Activated CD8-positive, alpha-beta T cell treated with anti-CD3 and anti-CD28 coated beads for 36 hours (primary cell): ENCODE measurements at regions not wholly inside any gene's neighbourhood (a gene's known extent, or its start where the extent isn't known, plus 50 kb on each side); places are given as distances from the start of the nearest gene placed in this dataset.
A peak's percentile ranks its signal among the peaks of the same experiment; 100 is the strongest.

Source experiments
- ATAC-seq: fragments of 200-7000 bp; cut with Tn5 transposase; one replicate; pipeline ENCODE4 v1.10.0; 2021; ENCODE audit warnings: mild to moderate bottlenecking, moderate library complexity
- CTCF ChIA-PET: fragments of 350-600 bp; sonication (Branson Sonifier 250); formaldehyde crosslinking; loops from one replicate; lab custom pipeline; 2021; ENCODE audit warnings: antibody characterized with exemption; lab: Charles Lee
- POLR2A ChIA-PET: fragments of 350-600 bp; sonication (Branson Sonifier 250); formaldehyde crosslinking; loops from one replicate; lab custom pipeline; 2021; ENCODE audit warnings: antibody characterized with exemption; lab: Charles Lee
- DNase-seq: peaks from one replicate; pipeline ENCODE4 v3.0.0-alpha.2; 2020
- H3K27ac Mint-ChIP-seq: one replicate; pipeline ENCODE4 v1.8.0; 2021; ENCODE audit warnings: mild to moderate bottlenecking, mixed read lengths
- H3K27me3 Mint-ChIP-seq: one replicate; pipeline ENCODE4 v1.8.0; 2021; ENCODE audit warnings: mixed read lengths
- H3K36me3 Mint-ChIP-seq: one replicate; pipeline ENCODE4 v1.8.0; 2021; ENCODE audit warnings: low read depth, mixed read lengths
- H3K4me1 Mint-ChIP-seq: one replicate; pipeline ENCODE4 v1.8.0; 2021; ENCODE audit warnings: low read depth, mixed read lengths
- H3K4me3 Mint-ChIP-seq: one replicate; pipeline ENCODE4 v1.8.0; 2021; ENCODE audit warnings: mild to moderate bottlenecking, moderate library complexity, mixed read lengths
- H3K9me3 Mint-ChIP-seq: one replicate; pipeline ENCODE4 v1.8.0; 2021; ENCODE audit warnings: mixed read lengths
- intact Hi-C: fragments of 100-400 bp; cut with micrococcal nuclease; formaldehyde crosslinking; loops from one replicate; pipeline ENCODE4 v1.10.0; 2022
- TF ChIP-seq, protein P1 (sequence below): fragments of 200-600 bp; IDR thresholded peaks from one replicate; pipeline ENCODE4 v1.8.0; 2022; ENCODE audit warnings: antibody characterized with exemption, mild to moderate bottlenecking

DNA sequence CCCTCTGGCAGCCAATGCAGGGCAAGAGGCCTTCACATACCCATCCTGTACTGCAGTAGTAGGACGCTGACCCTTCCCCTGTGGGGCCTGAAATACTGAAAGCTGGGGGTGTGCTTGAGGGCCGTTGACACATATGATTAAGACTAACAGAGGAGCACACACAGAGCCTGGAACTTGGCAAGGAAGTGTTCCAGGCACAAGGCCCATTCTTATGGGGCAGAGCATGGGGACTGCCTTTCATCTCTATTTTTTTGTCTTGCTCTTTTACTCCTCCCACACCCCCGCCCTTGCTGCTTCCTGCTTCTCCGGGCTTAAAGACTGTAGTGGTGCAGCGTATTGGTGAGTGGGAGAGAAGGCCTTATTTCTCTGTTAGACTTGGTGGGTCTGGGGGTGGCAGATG lies 137.4 kb downstream of the BACH1 start:
- DNase-seq: peak; percentile 83
- H3K4me3 Mint-ChIP-seq: peak overlapping the region; percentile 75
- no peaks in the 10 kb centered on the region for H3K27me3 Mint-ChIP-seq
- peaks cover 21% of the 10 kb centered on the region for H3K36me3 Mint-ChIP-seq
- peaks cover 52% of the 10 kb centered on the region for H3K4me1 Mint-ChIP-seq
- ChIA-PET CTCF (interaction anchor here (1.4 kb wide), 1 partner anchor 11 kb away, joined by 3 read pairs; no protein-coding TSS in a partner anchor), POLR2A (interaction anchor here (0.6 to 1.2 kb wide), 3 partner anchors 10 to 141 kb away, joined by 3 to 5 read pairs (median 3); no protein-coding TSS in a partner anchor)
- H3K9me3 Mint-ChIP-seq: peaks cover 10% of the 10 kb centered on the region
- intact Hi-C loops: no loop called here
- TF ChIP-seq, protein P1, sequence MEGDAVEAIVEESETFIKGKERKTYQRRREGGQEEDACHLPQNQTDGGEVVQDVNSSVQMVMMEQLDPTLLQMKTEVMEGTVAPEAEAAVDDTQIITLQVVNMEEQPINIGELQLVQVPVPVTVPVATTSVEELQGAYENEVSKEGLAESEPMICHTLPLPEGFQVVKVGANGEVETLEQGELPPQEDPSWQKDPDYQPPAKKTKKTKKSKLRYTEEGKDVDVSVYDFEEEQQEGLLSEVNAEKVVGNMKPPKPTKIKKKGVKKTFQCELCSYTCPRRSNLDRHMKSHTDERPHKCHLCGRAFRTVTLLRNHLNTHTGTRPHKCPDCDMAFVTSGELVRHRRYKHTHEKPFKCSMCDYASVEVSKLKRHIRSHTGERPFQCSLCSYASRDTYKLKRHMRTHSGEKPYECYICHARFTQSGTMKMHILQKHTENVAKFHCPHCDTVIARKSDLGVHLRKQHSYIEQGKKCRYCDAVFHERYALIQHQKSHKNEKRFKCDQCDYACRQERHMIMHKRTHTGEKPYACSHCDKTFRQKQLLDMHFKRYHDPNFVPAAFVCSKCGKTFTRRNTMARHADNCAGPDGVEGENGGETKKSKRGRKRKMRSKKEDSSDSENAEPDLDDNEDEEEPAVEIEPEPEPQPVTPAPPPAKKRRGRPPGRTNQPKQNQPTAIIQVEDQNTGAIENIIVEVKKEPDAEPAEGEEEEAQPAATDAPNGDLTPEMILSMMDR: no peak
- H3K27ac Mint-ChIP-seq: peak overlapping the region; percentile 93
- ATAC-seq: peak; percentile 85

- peaks cover 21% of the 10 kb centered on the region for H3K36me3 Mint-ChIP-seq
- ChIA-PET CTCF (interaction anchor here (1.4 kb wide), 2 partner anchors 11 to 12 kb away, joined by 3 read pairs; no protein-coding TSS in a partner anchor), POLR2A (interaction anchor here (0.9 to 1.2 kb wide), 2 partner anchors 10 to 75 kb away, joined by 3 read pairs; no protein-coding TSS in a partner anchor)
- peak overlapping the region; percentile 75 for H3K4me3 Mint-ChIP-seq
- TF ChIP-seq, protein P1: no peak
- no peaks in the 10 kb centered on the region for H3K27me3 Mint-ChIP-seq
- peaks cover 57% of the 10 kb centered on the region for H3K4me1 Mint-ChIP-seq
- peak; percentile 13 for ATAC-seq
- H3K9me3 Mint-ChIP-seq: peaks cover 10% of the 10 kb centered on the region
- H3K27ac Mint-ChIP-seq: peak overlapping the region; percentile 93
- intact Hi-C loops: no loop called here
- no peak for DNase-seq
Measured at GRCh38 chr21:29436650-29437049, 137.9 kb downstream of the BACH1 start.

- CTCF ChIA-PET: interaction anchor here (1.2 kb wide), 1 partner anchor 34 kb away, joined by 6 read pairs; no protein-coding TSS in a partner anchor
- peaks cover 2% of the 10 kb centered on the region for H3K9me3 Mint-ChIP-seq
- DNase-seq (no peak), ATAC-seq (no peak)
- intact Hi-C loops: no loop called here
- POLR2A ChIA-PET: interaction anchor here (1.4 kb wide), 1 partner anchor 423 kb away, joined by 3 read pairs; the partner anchor contains the start of gene RWDD2B
- TF ChIP-seq, protein P1: no peak
- H3K36me3 Mint-ChIP-seq: peaks cover 18% of the 10 kb centered on the region
- peaks cover 46% of the 10 kb centered on the region for H3K4me1 Mint-ChIP-seq
- H3K27ac Mint-ChIP-seq: peak overlapping the region; percentile 88
- H3K27me3 Mint-ChIP-seq: no peaks in the 10 kb centered on the region
- H3K4me3 Mint-ChIP-seq: peak overlapping the region; percentile 7
Measured at GRCh38 chr21:29441651-29442050, 142.9 kb downstream of the BACH1 start.

DNA sequence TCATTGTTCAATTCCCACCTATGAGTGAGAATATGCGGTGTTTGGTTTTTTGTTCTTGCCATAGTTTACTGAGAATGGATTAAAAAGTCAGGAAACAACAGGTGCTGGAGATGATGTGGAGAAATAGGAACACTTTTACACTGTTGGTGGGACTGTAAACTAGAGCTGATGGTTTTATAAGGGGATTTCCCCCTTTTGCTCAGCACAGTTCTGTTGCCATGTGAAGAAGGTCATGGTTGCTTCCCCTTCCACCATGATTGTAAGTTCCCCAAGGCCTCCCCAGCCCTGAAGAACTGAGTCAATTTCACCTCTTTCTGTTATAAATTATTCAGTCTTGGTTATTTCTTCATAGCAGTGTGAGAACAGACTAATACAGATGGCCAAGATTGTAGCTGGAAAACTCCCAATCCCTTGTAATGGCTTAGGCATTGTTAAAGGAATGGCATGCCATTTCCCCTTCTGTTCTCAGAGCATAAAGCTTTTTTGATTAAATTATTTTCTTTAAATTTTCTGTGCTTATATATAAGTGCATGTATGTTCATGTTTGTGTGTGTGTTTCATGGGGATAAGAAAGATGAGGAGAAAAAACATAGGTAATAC lies 144.8 kb downstream of the BACH1 start:
- Mint-ChIP-seq H3K36me3 (peaks cover 19% of the 10 kb centered on the region), H3K27me3 (no peaks in the 10 kb centered on the region), H3K27ac (peak overlapping the region; percentile 44), H3K4me1 (peaks cover 37% of the 10 kb centered on the region), H3K9me3 (peaks cover 7% of the 10 kb centered on the region), H3K4me3 (no peak overlapping the region)
- CTCF ChIA-PET: no interaction called here
- TF ChIP-seq, protein P1: no peak
- POLR2A ChIA-PET: no interaction called here
- DNase-seq: peak; percentile 10
- peak; percentile 85 for ATAC-seq
- intact Hi-C loops: no loop called here

DNA sequence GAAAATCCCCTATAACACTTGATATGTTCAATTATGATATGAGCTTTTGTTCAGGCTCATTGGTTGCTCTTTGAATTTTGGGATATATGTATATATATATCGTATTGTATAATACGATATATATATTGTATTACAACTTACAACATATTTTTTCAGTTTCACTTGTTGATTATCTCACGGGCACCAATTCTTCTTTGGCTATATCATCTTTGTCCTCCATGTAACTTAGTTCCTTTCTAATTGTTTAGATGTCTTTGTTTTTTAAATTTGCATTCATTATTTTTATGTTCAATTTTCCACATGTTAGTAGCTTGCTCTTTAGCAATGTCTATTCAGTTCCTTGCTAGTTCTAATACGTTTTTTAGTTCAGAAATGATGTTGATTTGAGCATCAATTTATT lies 150.0 kb downstream of the BACH1 start:
- POLR2A ChIA-PET: interaction anchor here (1.1 to 1.9 kb wide), 2 partner anchors 149 to 370 kb away, joined by 4 to 10 read pairs; partner anchors contain the start of gene BACH1

More for the DNA sequence above, 150.0 kb downstream of the BACH1 start:
- peaks cover 12% of the 10 kb centered on the region for H3K9me3 Mint-ChIP-seq
- H3K4me3 Mint-ChIP-seq: peak overlapping the region; percentile 63
- H3K27ac Mint-ChIP-seq: peak overlapping the region; percentile 98
- TF ChIP-seq, protein P1: no peak
- no peak for ATAC-seq
- peaks cover 32% of the 10 kb centered on the region for H3K4me1 Mint-ChIP-seq
- H3K36me3 Mint-ChIP-seq: peaks cover 31% of the 10 kb centered on the region
- intact Hi-C loops: no loop called here
- no peak for DNase-seq
- CTCF ChIA-PET: interaction anchor here (0.9 to 1.5 kb wide), 2 partner anchors 11 to 28 kb away, joined by 3 to 6 read pairs; no protein-coding TSS in a partner anchor
- H3K27me3 Mint-ChIP-seq: no peaks in the 10 kb centered on the region
